ENCODE measurements at regions not wholly inside any gene's neighbourhood (a gene's known extent, or its start where the extent isn't known, plus 50 kb on each side); places are given as distances from the start of the nearest gene placed in this dataset.

- no peak for DNase-seq (ENCODE audit: low spot score in 2 of 2)
- no peak for ATAC-seq
- Mint-ChIP-seq H3K36me3 (no peaks in the 10 kb centered on the region), H3K9me3 (peaks cover 6 to 8% of the 10 kb centered on the region in 2 donors), H3K27ac (no peak overlapping the region)
Observed at GRCh38 chr12:77609016-77609415, 221.7 kb upstream of the NAV3 start.

DNA sequence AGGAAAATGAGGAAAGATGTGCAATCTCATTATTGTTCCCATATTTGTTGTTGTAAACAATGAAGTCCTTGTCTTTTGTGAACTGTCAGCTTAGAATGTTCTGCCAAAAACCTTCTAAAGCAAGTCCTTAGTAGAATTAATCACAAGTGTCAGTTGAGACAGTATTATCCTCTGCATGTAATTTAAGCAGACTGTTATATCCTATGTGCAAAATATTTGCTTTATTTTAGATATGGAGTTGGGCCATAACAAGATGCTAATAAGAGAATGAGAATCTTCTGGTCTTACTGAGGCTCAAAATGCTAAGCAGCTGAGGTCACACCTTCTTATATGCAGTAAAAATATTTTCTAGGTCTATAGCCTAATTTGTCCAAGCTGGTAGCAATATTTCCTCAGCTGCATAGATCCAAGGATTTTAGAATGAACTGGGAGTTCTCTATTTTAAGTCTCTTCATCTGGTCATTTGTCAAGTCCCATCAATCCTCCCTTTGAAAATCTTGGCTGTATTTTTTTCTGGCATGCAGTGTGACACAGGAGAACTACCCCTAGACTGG, 222.3 kb upstream of the NAV3 start:
- H3K27ac Mint-ChIP-seq, result no peak overlapping the region
- DNase-seq (ENCODE audit: low spot score in 2 of 2), result no peak
- H3K9me3 Mint-ChIP-seq, result peaks cover 11 to 12% of the 10 kb centered on the region in 2 donors
- no peak for ATAC-seq
- H3K36me3 Mint-ChIP-seq, result no peaks in the 10 kb centered on the region

DNA sequence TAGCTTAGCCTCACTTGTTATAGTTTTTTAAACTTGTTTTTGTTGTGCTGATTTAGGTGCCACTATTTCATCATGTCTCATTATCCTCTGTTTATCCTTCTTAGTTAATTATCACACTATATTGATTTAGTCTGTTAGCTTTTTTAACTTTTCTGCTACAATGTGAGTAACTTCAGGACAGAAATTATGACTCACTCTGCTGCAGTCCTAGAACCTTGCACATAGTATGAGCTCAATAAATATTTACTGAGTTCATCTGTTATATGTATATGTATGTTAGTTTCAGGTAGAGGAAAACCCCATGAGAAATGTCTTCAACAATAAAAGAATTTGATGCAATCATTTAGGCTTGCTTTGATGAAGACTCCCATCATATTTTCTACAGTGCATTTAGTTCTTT, 224.3 kb upstream of the NAV3 start:
- ATAC-seq, result no peak

DNA sequence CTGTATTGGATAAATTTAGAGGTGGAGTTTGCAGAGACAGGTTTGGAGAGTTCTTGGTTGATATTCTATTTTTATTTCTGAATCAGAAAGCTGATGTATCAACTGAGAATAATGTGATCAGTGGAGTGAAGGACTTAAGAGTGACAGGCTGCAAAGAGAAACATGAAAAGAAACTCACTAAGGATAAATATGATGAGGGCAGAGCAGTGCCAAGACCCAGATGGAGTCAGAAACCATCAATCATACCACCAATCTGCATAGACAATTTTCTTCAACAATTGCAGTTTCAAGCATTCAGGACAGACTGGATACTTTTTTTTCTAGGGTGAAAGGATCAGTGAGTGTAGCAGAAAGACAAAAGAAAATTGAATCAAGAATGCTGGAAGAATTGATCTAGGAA, 226.7 kb upstream of the NAV3 start:
- Mint-ChIP-seq H3K36me3 (no peaks in the 10 kb centered on the region), H3K9me3 (peaks cover 11 to 16% of the 10 kb centered on the region in 2 donors), H3K27ac (no peak overlapping the region)
- DNase-seq (ENCODE audit: low spot score in 2 of 2) (no peak), ATAC-seq (no peak)

More for the DNA sequence above, 224.3 kb upstream of the NAV3 start:
- DNase-seq (ENCODE audit: low spot score in 2 of 2), result no peak
- no peak overlapping the region for H3K27ac Mint-ChIP-seq
- peaks cover 11 to 16% of the 10 kb centered on the region in 2 donors for H3K9me3 Mint-ChIP-seq
- H3K36me3 Mint-ChIP-seq, result no peaks in the 10 kb centered on the region

DNA sequence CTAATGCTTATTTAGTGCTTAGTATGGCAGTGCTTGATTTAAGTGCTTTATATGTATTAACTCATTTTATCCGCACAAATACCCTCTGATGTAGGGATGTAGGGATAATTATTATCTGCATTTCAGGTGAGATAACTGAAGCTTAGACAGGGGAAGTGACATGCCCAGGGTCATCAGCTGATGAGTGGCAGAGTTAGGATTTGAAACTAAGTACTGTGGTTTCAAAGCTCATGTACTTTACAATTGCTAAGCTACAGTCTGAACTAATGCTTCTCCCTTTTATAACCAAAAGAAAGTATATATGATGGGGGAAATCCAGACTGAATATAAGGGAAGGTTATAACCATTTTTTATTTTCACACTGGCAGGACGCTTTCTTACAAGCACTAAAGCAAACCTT, 229.6 kb upstream of the NAV3 start:
- Mint-ChIP-seq H3K36me3 (no peaks in the 10 kb centered on the region), H3K27ac (no peak overlapping the region), H3K9me3 (peaks cover 11 to 16% of the 10 kb centered on the region in 2 donors)
- DNase-seq (ENCODE audit: low spot score in 2 of 2) (no peak), ATAC-seq (no peak)

GRCh38 chr12:77600468-77600843, 230.2 kb upstream of the NAV3 start:
- no peak for DNase-seq (ENCODE audit: low spot score in 2 of 2)
- no peak for ATAC-seq
- H3K27ac Mint-ChIP-seq, result no peak overlapping the region
- H3K9me3 Mint-ChIP-seq, result peaks cover 11 to 16% of the 10 kb centered on the region in 2 donors
- H3K36me3 Mint-ChIP-seq, result no peaks in the 10 kb centered on the region

DNA sequence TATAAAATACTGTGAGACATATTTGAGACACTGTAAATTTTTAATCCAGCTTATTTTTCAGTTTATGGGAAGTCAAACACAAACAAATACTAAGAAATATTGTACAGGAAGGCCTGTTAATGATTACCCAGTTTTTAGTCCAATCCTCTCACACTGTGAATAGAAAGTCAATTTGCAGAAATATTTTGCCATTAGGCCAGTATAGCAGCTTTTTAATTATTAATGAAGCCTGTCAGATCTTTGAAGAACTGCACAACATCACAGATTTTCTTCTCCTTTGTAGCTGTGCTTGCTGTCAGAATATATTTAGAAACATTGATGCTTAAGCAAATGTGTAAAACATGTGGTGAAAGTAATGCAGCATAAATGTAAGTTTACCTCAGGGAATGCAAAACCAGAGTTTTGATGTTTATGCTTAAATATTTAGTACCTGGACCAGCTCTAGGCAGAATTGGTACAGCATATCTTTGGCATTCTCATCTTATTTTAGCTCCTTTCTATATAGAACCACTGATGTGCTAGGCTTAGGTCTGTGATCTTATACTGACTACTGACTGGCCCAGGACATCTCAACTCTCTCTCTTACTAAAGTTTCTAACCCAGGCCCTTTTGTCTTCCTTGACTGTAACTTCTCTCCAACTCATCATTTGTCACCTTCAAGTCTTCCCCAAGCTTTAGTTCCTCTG, 230.8 kb upstream of the NAV3 start:
- peaks cover 11 to 16% of the 10 kb centered on the region in 2 donors for H3K9me3 Mint-ChIP-seq
- DNase-seq (ENCODE audit: low spot score in 2 of 2) (no peak), ATAC-seq (no peak)
- H3K36me3 Mint-ChIP-seq, result no peaks in the 10 kb centered on the region
- no peak overlapping the region for H3K27ac Mint-ChIP-seq

- Mint-ChIP-seq H3K36me3 (no peaks in the 10 kb centered on the region), H3K27ac (no peak overlapping the region), H3K9me3 (peaks cover 1 to 2% of the 10 kb centered on the region in 2 donors)
- DNase-seq (ENCODE audit: low spot score in 2 of 2) (no peak), ATAC-seq (no peak)
Observed at GRCh38 chr12:77594366-77594765, 236.3 kb upstream of the NAV3 start.

DNA sequence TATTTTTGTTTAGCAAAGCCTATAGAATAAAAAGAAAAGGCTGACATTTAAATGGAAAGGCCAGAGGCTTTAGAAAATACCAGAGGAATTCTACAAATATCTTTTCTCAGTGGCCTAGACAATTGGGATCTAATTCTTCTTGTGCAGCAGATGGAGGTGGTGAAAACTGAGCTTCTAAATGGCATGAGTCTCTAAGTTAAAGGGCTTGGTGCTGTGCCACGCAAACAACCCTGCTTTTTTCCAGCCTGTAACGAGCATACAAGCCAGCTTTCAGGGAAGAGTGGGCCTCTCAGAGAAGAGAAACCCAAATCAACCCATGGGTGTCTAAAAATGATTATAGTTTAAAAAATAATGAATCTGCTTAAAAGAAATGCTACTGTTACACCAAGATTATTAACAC, 237.9 kb upstream of the NAV3 start:
- ATAC-seq (no peak), DNase-seq (ENCODE audit: low spot score in 2 of 2) (no peak)
- Mint-ChIP-seq H3K9me3 (peaks cover 4 to 6% of the 10 kb centered on the region in 2 donors), H3K36me3 (no peaks in the 10 kb centered on the region), H3K27ac (no peak overlapping the region)

DNA sequence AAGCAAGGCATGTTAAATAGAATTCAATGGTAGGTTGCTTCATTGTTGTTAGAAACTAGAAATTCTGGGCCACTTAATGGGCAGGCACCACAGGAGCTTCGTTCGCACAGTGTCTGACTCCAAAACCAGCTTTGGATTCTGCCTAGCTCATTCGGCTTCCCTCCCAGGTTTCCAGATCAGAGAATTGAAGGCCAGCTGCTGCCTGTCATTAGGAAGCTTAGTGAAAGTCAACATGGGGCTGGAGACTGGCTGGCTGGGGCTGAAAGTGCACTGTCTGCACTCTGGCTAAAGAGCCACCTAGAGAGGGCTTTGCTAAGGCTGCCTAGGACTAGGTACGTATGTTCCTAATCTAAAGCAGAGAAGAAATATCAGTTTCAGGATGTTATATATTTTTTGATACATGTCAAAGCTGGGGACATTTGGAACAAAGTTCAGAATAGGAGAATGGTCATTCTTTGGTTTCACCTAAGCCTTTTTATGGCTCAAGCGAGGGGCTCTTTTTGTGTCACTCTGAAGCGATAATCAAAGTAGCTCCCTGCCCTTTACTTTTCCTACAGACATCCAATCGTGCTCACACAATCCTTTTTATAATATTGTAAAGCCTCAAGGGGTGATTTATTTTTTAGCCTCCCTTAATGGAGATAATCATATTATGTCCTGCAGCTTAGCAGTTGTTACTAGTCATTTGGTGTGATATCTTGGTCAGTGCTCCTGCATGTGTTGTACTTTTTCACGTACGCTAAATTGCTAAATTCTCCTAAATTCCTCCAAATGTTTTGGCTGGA, 238.5 kb upstream of the NAV3 start:
- ATAC-seq (no peak), DNase-seq (ENCODE audit: low spot score in 2 of 2) (no peak)
- Mint-ChIP-seq H3K27ac (no peak overlapping the region), H3K36me3 (no peaks in the 10 kb centered on the region), H3K9me3 (peaks cover 4 to 6% of the 10 kb centered on the region in 2 donors)

DNA sequence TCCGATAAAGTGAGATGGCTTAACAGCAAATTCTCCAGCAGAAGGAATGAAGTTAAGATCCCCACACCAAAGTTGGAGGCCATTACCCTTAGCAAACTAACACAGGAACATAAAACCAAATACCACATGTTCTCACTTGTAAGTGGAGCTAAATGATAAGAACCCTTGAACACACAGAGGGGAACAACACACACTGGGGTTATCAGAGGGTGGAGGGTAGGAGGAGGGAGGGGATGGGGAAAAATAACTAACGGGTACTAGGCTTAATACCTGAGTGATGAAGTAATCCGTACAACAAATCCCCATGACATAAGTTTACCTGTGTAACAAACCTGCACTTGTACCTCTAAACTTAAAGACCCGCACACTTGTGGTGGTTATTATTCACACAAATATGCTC, 240.4 kb upstream of the NAV3 start:
- H3K27ac Mint-ChIP-seq, result no peak overlapping the region

GRCh38 chr12:77584860-77585259, 245.8 kb upstream of the NAV3 start:
- Mint-ChIP-seq H3K27ac (no peak overlapping the region), H3K9me3 (peaks cover 10 to 11% of the 10 kb centered on the region in 2 donors), H3K36me3 (no peaks in the 10 kb centered on the region)
- no peak for DNase-seq (ENCODE audit: low spot score in 2 of 2)
- ATAC-seq, result no peak

More for the DNA sequence above, 240.4 kb upstream of the NAV3 start:
- no peak for DNase-seq (ENCODE audit: low spot score in 2 of 2)
- ATAC-seq, result no peak
- Mint-ChIP-seq H3K36me3 (no peaks in the 10 kb centered on the region), H3K9me3 (peaks cover 4 to 6% of the 10 kb centered on the region in 2 donors)

- no peak for DNase-seq (ENCODE audit: low spot score in 2 of 2)
- Mint-ChIP-seq H3K9me3 (peaks cover 0 to 5% of the 10 kb centered on the region in 2 donors), H3K27ac (no peak overlapping the region), H3K36me3 (no peaks in the 10 kb centered on the region)
- no peak for ATAC-seq
Observed at GRCh38 chr12:77578466-77579220, 252.1 kb upstream of the NAV3 start.

DNA sequence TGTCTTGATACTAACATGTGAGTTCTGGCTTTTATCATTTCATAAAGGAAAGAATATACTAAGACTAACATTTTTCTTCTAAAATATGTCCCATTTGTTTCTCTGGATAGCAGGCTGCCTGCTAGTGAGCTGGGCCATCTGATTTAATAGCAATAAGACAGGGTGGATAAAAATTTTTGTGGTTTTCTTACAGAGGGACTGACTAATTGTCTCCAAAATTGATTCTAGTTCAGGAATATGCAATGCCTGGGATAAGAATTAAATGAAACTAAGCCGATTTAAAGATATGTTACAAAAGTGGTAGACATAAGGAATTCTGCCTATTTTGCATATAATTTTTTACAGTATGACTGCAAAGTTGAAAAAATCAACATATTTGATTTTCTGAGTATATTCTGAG, 252.9 kb upstream of the NAV3 start:
- no peaks in the 10 kb centered on the region for H3K36me3 Mint-ChIP-seq
- DNase-seq (ENCODE audit: low spot score in 2 of 2), result no peak
- peaks cover 0 to 4% of the 10 kb centered on the region in 2 donors for H3K9me3 Mint-ChIP-seq
- ATAC-seq, result no peak
- no peak overlapping the region for H3K27ac Mint-ChIP-seq

DNA sequence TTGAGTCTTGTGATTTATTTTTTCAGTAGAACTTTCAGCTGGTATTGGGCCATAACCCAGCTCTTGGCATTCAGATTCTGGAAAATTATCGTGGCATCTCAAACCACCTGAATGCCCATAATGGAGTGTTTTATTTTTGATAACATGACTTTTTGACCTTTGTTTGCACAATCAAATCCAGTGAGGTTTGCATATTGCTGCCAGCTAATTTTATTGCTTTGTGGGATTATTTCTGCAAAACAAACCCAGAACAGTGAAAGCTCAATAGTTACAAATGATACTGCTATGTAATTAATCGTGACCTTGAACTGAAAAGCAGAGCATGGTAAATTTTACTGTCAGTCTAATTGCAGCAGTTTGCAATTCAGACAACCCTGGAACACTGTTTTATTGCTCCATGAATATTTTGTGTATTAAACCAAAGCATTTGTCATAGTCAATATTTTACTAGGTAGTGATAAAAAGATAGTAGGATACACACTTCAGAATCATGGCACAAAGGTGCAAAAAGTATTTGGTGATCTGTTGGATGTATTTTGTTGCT, 255.2 kb upstream of the NAV3 start:
- no peak for ATAC-seq
- peaks cover 0 to 4% of the 10 kb centered on the region in 2 donors for H3K9me3 Mint-ChIP-seq
- H3K27ac Mint-ChIP-seq, result no peak overlapping the region
- H3K36me3 Mint-ChIP-seq, result no peaks in the 10 kb centered on the region
- no peak for DNase-seq (ENCODE audit: low spot score in 2 of 2)

DNA sequence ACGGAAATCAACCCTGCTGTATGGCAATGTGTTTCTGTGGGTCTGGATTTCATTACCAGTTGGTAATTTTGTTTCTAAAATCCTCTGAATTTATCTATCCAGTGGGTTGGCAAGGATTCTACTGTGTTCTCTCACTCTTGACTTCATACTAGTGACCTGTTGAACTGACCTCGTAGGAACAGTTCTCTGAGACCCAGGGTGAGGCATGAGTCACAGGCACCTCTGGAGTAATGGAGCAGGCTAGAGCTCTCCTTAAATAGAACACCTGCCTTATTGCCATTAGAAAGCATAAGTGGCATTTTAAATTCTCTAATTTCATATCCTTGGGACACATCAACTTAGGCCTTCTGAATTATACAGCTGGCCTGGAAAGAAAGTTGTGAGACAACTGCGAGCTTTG, 258.3 kb upstream of the NAV3 start:
- DNase-seq (ENCODE audit: low spot score in 2 of 2) (no peak), ATAC-seq (no peak)
- no peaks in the 10 kb centered on the region for H3K36me3 Mint-ChIP-seq
- H3K27ac Mint-ChIP-seq, result no peak overlapping the region
- peaks cover 0 to 5% of the 10 kb centered on the region in 2 donors for H3K9me3 Mint-ChIP-seq

- DNase-seq (ENCODE audit: low spot score in 2 of 2), result no peak
- no peak overlapping the region for H3K27ac Mint-ChIP-seq
- no peaks in the 10 kb centered on the region for H3K36me3 Mint-ChIP-seq
- no peak for ATAC-seq
- peaks cover 0 to 5% of the 10 kb centered on the region in 2 donors for H3K9me3 Mint-ChIP-seq
Observed at GRCh38 chr12:77571768-77572167, 258.9 kb upstream of the NAV3 start.
